ENCODE measurements at regions not wholly inside any gene's neighbourhood (a gene's known extent, or its start where the extent isn't known, plus 50 kb on each side); places are given as distances from the start of the nearest gene placed in this dataset.

GRCh38 chr2:117212562-117212961 is 601.9 kb upstream of the DDX18 start:
- Mint-ChIP-seq H3K4me1 (ENCODE audit: low read depth) (peaks cover 15% of the 10 kb centered on the region), H3K27me3 (no peaks in the 10 kb centered on the region), H3K4me3 (ENCODE audit: low read depth) (no peak overlapping the region), H3K9me3 (ENCODE audit: low read depth) (no peaks in the 10 kb centered on the region), H3K27ac (no peak overlapping the region), H3K36me3 (ENCODE audit: insufficient read depth) (no peaks in the 10 kb centered on the region)
- no peak for TF ChIP-seq CTCF (IDR thresholded peaks at IDR 0.05; ENCODE audit: unreplicated experiment)
- no peak for DNase-seq (ENCODE audit: low spot score, unreplicated experiment)

DNA sequence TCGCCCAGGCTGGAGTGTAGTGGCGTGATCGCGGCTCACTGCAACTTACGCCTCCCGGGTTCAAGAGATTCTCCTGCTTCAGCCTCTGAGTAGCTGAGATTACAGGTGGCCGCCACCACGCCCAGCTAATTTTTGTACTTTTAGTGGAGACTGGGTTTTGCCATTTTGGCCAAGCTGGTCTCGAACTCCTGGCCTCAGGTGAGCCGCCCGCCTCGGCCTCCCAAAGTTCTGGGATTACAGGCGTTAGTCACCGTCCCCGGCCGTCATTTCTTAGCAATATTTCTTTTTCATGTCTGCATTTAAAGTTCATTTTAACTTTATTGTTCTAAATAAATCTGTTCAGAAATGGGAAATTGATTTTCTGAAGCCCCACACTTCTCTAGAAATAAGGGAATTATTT is 597.3 kb upstream of the DDX18 start:
- H3K27me3 Mint-ChIP-seq = no peaks in the 10 kb centered on the region

GRCh38 chr2:117222809-117223208 is 591.7 kb upstream of the DDX18 start:
- TF ChIP-seq CTCF (IDR thresholded peaks at IDR 0.05; ENCODE audit: unreplicated experiment) = no peak
- Mint-ChIP-seq H3K36me3 (ENCODE audit: insufficient read depth) (peaks cover 10% of the 10 kb centered on the region), H3K4me1 (ENCODE audit: low read depth) (no peaks in the 10 kb centered on the region), H3K9me3 (ENCODE audit: low read depth) (peaks cover 11% of the 10 kb centered on the region), H3K4me3 (ENCODE audit: low read depth) (no peak overlapping the region), H3K27ac (no peak overlapping the region), H3K27me3 (no peaks in the 10 kb centered on the region)
- DNase-seq (ENCODE audit: low spot score, unreplicated experiment) = no peak

More for the DNA sequence above, 597.3 kb upstream of the DDX18 start:
- Mint-ChIP-seq H3K9me3 (ENCODE audit: low read depth) (no peaks in the 10 kb centered on the region), H3K4me3 (ENCODE audit: low read depth) (no peak overlapping the region), H3K36me3 (ENCODE audit: insufficient read depth) (no peaks in the 10 kb centered on the region), H3K4me1 (ENCODE audit: low read depth) (peaks cover 7% of the 10 kb centered on the region), H3K27ac (no peak overlapping the region)
- no peak for DNase-seq (ENCODE audit: low spot score, unreplicated experiment)
- TF ChIP-seq CTCF (IDR thresholded peaks at IDR 0.05; ENCODE audit: unreplicated experiment) = no peak

GRCh38 chr2:117232305-117232704 is 582.2 kb upstream of the DDX18 start:
- no peak for TF ChIP-seq CTCF (IDR thresholded peaks at IDR 0.05; ENCODE audit: unreplicated experiment)
- no peak overlapping the region for H3K27ac Mint-ChIP-seq
- H3K36me3 Mint-ChIP-seq (ENCODE audit: insufficient read depth) = peaks cover 22% of the 10 kb centered on the region
- peaks cover 38% of the 10 kb centered on the region for H3K9me3 Mint-ChIP-seq (ENCODE audit: low read depth)
- no peaks in the 10 kb centered on the region for H3K27me3 Mint-ChIP-seq
- DNase-seq (ENCODE audit: low spot score, unreplicated experiment) = no peak
- peaks cover 10% of the 10 kb centered on the region for H3K4me1 Mint-ChIP-seq (ENCODE audit: low read depth)
- no peak overlapping the region for H3K4me3 Mint-ChIP-seq (ENCODE audit: low read depth)

GRCh38 chr2:117257362-117257761 is 557.1 kb upstream of the DDX18 start:
- Mint-ChIP-seq H3K36me3 (ENCODE audit: insufficient read depth) (peaks cover 2% of the 10 kb centered on the region), H3K4me3 (ENCODE audit: low read depth) (no peak overlapping the region), H3K27ac (no peak overlapping the region), H3K9me3 (ENCODE audit: low read depth) (peaks cover 8% of the 10 kb centered on the region), H3K27me3 (no peaks in the 10 kb centered on the region), H3K4me1 (ENCODE audit: low read depth) (no peaks in the 10 kb centered on the region)
- no peak for DNase-seq (ENCODE audit: low spot score, unreplicated experiment)
- no peak for TF ChIP-seq CTCF (IDR thresholded peaks at IDR 0.05; ENCODE audit: unreplicated experiment)
